ENCODE measurements at regions not wholly inside any gene's neighbourhood (a gene's known extent, or its start where the extent isn't known, plus 50 kb on each side); places are given as distances from the start of the nearest gene placed in this dataset.

GRCh38 chr10:4754143-4754542, 71.9 kb upstream of the AKR1E2 start:
- no peak overlapping the region for H3K4me3 ChIP-seq (ENCODE audit: control insufficient read depth, low read depth, low read length)
- no peak for DNase-seq (ENCODE audit: low read depth)
- TF ChIP-seq CTCF (IDR thresholded peaks at IDR 0.05; ENCODE audit: control insufficient read depth, insufficient read depth, low read depth, low read length, missing control alignments), result no peak

GRCh38 chr10:4751211-4751610, 74.8 kb upstream of the AKR1E2 start:
- no peak overlapping the region for H3K4me3 ChIP-seq (ENCODE audit: control insufficient read depth, low read depth, low read length)
- DNase-seq (ENCODE audit: low read depth), result no peak
- no peak for TF ChIP-seq CTCF (IDR thresholded peaks at IDR 0.05; ENCODE audit: control insufficient read depth, insufficient read depth, low read depth, low read length, missing control alignments)

GRCh38 chr10:4749271-4749574, 76.8 kb upstream of the AKR1E2 start:
- no peak for DNase-seq (ENCODE audit: low read depth)
- no peak overlapping the region for H3K4me3 ChIP-seq (ENCODE audit: control insufficient read depth, low read depth, low read length)
- TF ChIP-seq CTCF (IDR thresholded peaks at IDR 0.05; ENCODE audit: control insufficient read depth, insufficient read depth, low read depth, low read length, missing control alignments), result no peak

GRCh38 chr10:4748491-4749270, 77.3 kb upstream of the AKR1E2 start:
- no peak overlapping the region for H3K4me3 ChIP-seq (ENCODE audit: control insufficient read depth, low read depth, low read length)
- TF ChIP-seq CTCF (IDR thresholded peaks at IDR 0.05; ENCODE audit: control insufficient read depth, insufficient read depth, low read depth, low read length, missing control alignments), result no peak
- no peak for DNase-seq (ENCODE audit: low read depth)

GRCh38 chr10:4742217-4742616, 83.8 kb upstream of the AKR1E2 start:
- TF ChIP-seq CTCF (IDR thresholded peaks at IDR 0.05; ENCODE audit: control insufficient read depth, insufficient read depth, low read depth, low read length, missing control alignments), result no peak
- DNase-seq (ENCODE audit: low read depth), result no peak
- H3K4me3 ChIP-seq (ENCODE audit: control insufficient read depth, low read depth, low read length), result no peak overlapping the region

GRCh38 chr10:4740471-4740870, 85.5 kb upstream of the AKR1E2 start:
- no peak for DNase-seq (ENCODE audit: low read depth)
- TF ChIP-seq CTCF (IDR thresholded peaks at IDR 0.05; ENCODE audit: control insufficient read depth, insufficient read depth, low read depth, low read length, missing control alignments), result no peak
- H3K4me3 ChIP-seq (ENCODE audit: control insufficient read depth, low read depth, low read length), result no peak overlapping the region

All from AG09309 (cell line).